ENCODE measurements at regions not wholly inside any gene's neighbourhood (a gene's known extent, or its start where the extent isn't known, plus 50 kb on each side); places are given as distances from the start of the nearest gene placed in this dataset.

DNA sequence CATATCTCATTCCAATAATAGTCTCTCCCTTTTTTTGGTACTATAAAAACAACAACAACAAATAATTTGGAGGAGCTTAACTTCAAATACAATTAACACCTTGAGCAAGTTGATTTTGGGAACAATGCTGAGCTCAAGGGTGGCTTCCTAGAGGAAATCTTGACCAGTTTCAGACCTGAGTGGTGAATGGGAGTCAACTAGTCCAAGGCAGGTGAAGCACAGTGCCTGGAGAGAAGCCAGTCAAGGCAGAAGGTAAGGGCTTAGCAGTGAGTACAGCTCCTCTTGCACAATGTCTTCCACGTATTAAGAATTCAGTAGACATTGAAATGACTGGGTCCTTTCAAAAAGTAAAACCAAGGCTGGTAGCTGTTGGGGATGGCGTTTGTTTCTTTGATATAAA, 444.8 kb downstream of the ATP23 start:
- Histone ChIP-seq H3K4me1 (ENCODE audit: low read depth) (no peaks in the 10 kb centered on the region), H3K9me3 (no peaks in the 10 kb centered on the region), H3K36me3 (ENCODE audit: low read depth) (no peaks in the 10 kb centered on the region), H3K4me3 (no peak overlapping the region)
- DNase-seq (no peak), ATAC-seq (no peak)
- intact Hi-C loops (cut with DNase I, micrococcal nuclease) = no loop called here
- TF ChIP-seq, protein P1, sequence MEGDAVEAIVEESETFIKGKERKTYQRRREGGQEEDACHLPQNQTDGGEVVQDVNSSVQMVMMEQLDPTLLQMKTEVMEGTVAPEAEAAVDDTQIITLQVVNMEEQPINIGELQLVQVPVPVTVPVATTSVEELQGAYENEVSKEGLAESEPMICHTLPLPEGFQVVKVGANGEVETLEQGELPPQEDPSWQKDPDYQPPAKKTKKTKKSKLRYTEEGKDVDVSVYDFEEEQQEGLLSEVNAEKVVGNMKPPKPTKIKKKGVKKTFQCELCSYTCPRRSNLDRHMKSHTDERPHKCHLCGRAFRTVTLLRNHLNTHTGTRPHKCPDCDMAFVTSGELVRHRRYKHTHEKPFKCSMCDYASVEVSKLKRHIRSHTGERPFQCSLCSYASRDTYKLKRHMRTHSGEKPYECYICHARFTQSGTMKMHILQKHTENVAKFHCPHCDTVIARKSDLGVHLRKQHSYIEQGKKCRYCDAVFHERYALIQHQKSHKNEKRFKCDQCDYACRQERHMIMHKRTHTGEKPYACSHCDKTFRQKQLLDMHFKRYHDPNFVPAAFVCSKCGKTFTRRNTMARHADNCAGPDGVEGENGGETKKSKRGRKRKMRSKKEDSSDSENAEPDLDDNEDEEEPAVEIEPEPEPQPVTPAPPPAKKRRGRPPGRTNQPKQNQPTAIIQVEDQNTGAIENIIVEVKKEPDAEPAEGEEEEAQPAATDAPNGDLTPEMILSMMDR (IDR thresholded peaks at IDR 0.05) = no peak

DNA sequence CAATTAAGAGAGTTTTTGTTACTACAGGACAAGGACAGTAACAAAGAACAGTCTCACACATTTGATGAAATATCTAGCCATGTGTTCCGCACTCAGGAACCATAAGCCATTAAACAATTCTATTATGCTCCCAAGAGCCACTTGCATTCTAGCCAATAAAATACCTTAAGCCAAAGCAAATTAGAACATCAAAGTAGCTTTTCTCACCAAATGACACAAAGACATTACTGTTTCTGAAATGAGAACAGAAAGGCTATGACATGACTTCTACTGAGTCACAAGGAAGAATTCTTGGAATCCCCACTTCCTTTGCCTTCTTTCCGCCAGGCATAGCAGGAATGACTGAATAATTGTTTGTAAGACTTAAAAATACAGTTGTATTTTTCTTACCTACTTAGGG, 445.8 kb downstream of the ATP23 start:
- ATAC-seq (no peak), DNase-seq (no peak)
- TF ChIP-seq, protein P1 (IDR thresholded peaks at IDR 0.05) = no peak
- no peaks in the 10 kb centered on the region for H3K9me3 ChIP-seq
- no peaks in the 10 kb centered on the region for H3K4me1 ChIP-seq (ENCODE audit: low read depth)
- H3K36me3 ChIP-seq (ENCODE audit: low read depth) = no peaks in the 10 kb centered on the region
- H3K4me3 ChIP-seq = no peak overlapping the region
- intact Hi-C loops (cut with DNase I, micrococcal nuclease) = no loop called here

DNA sequence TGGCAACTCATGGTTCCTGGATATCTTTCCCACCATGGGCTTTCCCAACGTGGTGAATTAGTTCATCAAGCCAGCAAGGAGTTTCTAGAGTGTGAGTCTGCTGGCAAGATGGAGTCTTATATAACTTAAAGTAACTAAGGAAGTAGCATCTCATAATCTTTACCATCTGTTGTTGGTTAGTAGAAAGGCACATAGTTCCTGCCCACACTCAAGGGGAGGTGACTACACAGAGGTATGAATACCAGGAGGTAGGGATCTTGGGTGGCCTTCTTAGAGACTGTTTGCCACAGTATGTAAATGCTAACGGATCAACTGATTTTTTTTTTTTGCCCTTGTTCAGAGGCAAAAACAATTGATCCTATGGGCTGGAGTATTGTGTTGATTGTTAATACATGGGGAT, 446.9 kb downstream of the ATP23 start:
- DNase-seq (no peak), ATAC-seq (no peak)
- no peaks in the 10 kb centered on the region for H3K9me3 ChIP-seq
- no peak overlapping the region for H3K4me3 ChIP-seq
- intact Hi-C loops (cut with DNase I, micrococcal nuclease) = no loop called here
- H3K36me3 ChIP-seq (ENCODE audit: low read depth) = no peaks in the 10 kb centered on the region
- no peaks in the 10 kb centered on the region for H3K4me1 ChIP-seq (ENCODE audit: low read depth)
- TF ChIP-seq, protein P1 (IDR thresholded peaks at IDR 0.05) = no peak

DNA sequence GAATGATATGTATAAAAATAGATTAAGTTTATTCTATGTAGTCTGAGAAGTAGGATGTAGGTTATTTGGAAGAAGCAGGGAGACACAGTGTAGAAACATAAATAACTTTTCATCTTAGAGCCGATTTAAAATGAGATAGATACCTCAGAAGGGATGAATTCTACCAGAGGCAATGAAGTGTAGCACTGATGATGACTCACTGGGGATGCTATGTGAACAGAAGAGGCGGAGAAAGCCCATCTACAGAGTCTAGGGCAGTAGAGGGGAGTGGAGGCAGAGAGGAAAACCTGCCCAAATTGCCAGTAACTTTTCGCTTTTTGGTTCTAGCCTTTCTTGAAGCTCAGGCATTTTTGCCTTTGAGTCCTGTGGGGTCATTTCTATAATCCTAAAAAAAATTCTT, 451.8 kb downstream of the ATP23 start:
- Histone ChIP-seq H3K4me3 (no peak overlapping the region), H3K4me1 (ENCODE audit: low read depth) (no peaks in the 10 kb centered on the region)
- TF ChIP-seq, protein P1 (IDR thresholded peaks at IDR 0.05) = no peak

DNA sequence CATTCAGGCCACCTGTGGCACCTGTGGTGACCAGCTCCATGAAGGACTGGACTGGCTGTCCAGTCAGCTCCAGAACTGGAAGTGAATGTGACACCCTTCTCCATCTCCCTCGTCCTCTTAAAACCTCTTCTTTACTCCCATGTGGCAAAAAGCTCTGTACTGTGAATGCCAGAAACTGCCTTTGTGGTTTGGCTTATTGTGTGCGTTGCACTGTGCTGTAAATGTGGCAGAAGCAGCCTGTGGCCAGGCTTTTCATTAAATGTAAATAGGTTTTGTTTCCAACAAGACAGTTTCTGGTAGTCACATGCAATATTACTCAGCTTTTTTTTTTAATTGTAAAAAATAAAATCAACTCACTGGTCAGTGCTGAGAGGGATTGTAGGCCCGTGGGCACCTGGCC, 453.7 kb downstream of the ATP23 start:
- intact Hi-C loops (cut with DNase I, micrococcal nuclease) = no loop called here
- Histone ChIP-seq H3K4me3 (no peak overlapping the region), H3K4me1 (ENCODE audit: low read depth) (no peaks in the 10 kb centered on the region), H3K36me3 (ENCODE audit: low read depth) (no peaks in the 10 kb centered on the region), H3K9me3 (no peaks in the 10 kb centered on the region)
- TF ChIP-seq, protein P1 (IDR thresholded peaks at IDR 0.05) = no peak
- DNase-seq = no peak
- no peak for ATAC-seq

More for the DNA sequence above, 451.8 kb downstream of the ATP23 start:
- Histone ChIP-seq H3K36me3 (ENCODE audit: low read depth) (no peaks in the 10 kb centered on the region), H3K9me3 (no peaks in the 10 kb centered on the region)
- ATAC-seq (no peak), DNase-seq (no peak)
- intact Hi-C loops (cut with DNase I, micrococcal nuclease) = no loop called here

DNA sequence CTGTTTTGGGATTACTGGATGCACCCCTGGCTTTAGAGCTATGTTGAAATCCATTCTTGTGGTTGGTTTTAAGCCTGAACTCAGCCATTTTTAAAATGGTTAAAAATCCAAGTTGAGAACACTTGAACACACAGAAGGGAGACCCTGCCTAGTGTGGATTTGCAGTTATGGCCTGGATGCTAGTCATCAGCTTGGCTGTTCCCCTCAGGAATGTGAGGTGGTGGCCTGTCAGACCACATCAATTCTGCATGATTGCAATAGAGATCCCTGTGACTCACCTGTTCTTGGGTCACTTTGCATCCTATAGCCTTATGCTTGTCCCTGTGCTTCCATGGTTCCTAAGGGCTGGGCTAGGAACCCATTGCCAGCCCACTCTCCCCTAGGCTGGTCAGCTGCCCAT, 454.1 kb downstream of the ATP23 start:
- Histone ChIP-seq H3K36me3 (ENCODE audit: low read depth) (no peaks in the 10 kb centered on the region), H3K4me3 (no peak overlapping the region), H3K4me1 (ENCODE audit: low read depth) (no peaks in the 10 kb centered on the region), H3K9me3 (no peaks in the 10 kb centered on the region)
- intact Hi-C loops (cut with DNase I, micrococcal nuclease) = no loop called here
- ATAC-seq (no peak), DNase-seq (no peak)
- TF ChIP-seq, protein P1 (IDR thresholded peaks at IDR 0.05) = no peak
